CD14-positive monocyte (primary cell): ENCODE measurements at regions not wholly inside any gene's neighbourhood (a gene's known extent, or its start where the extent isn't known, plus 50 kb on each side); places are given as distances from the start of the nearest gene placed in this dataset.

Experiments used
- DNase-seq, 3 donors: peaks; one replicate each; pipeline ENCODE4 v3.0.0-alpha.2; 2011 to 2022
- H2AFZ ChIP-seq: 2 replicates; pipeline ENCODE4 v1.6.0; 2012; ENCODE audit warnings: mild to moderate bottlenecking, low read depth, low read length, inconsistent platforms; ENCODE audit not compliant: insufficient read depth, poor library complexity, severe bottlenecking
- H3K27ac ChIP-seq, 2 donors: 1 replicate in 1 of 2; 2 replicates in 1 of 2; pipeline ENCODE4 v1.5.1; 2012 to 2013; ENCODE audit warnings: low read length in 2 of 2, control low read depth in 1 of 2, inconsistent platforms in 1 of 2, low read depth in 1 of 2, mild to moderate bottlenecking in 1 of 2
- H3K27me3 ChIP-seq, 2 donors: one replicate each; pipeline versions ENCODE4 v1.6.0 to v1.6.1; 2011 to 2013; ENCODE audit warnings: low read length in 2 of 2; ENCODE audit not compliant: control insufficient read depth in 2 of 2, insufficient read depth in 2 of 2
- H3K36me3 ChIP-seq, 2 donors: replicated peaks in 1 of 2; 1 replicate in 1 of 2; 2 replicates in 1 of 2; pipeline versions ENCODE4 v1.5.1 to v1.6.1; 2012 to 2013; ENCODE audit warnings: low read length in 2 of 2, control low read depth in 1 of 2, inconsistent platforms in 1 of 2, mild to moderate bottlenecking in 1 of 2; ENCODE audit not compliant: insufficient read depth in 2 of 2, control insufficient read depth in 1 of 2
- H3K4me1 ChIP-seq, 2 donors: 1 replicate in 1 of 2; 2 replicates in 1 of 2; pipeline versions ENCODE4 v1.5.1 to v1.6.1; 2012 to 2013; ENCODE audit warnings: low read length in 2 of 2, control low read depth in 1 of 2, inconsistent platforms in 1 of 2, mild to moderate bottlenecking in 1 of 2, moderate library complexity in 1 of 2; ENCODE audit not compliant: insufficient read depth in 2 of 2, control insufficient read depth in 1 of 2
- H3K4me2 ChIP-seq: replicated peaks from 2 replicates; pipeline ENCODE3; 2012; ENCODE audit warnings: low read length, moderate library complexity, mild to moderate bottlenecking; ENCODE audit not compliant: poor library complexity, severe bottlenecking; ENCODE audit errors: extremely low read depth
- H3K4me3 ChIP-seq, 3 experiments: fragments of 200-600 bp in 1 of 3; sonication (generic) in 1 of 3; replicated peaks in 1 of 3; 1 replicate in 2 of 3; 2 replicates in 1 of 3; pipeline ENCODE4 v1.5.1; 2011 to 2013; ENCODE audit warnings: low read length in 3 of 3, mild to moderate bottlenecking in 3 of 3, control low read depth in 2 of 3, low read depth in 2 of 3, inconsistent platforms in 1 of 3, moderate library complexity in 1 of 3
- H3K79me2 ChIP-seq: 2 replicates; pipeline ENCODE4 v1.6.0; 2012; ENCODE audit warnings: mild to moderate bottlenecking, control low read depth, inconsistent platforms, low read length, moderate library complexity; ENCODE audit not compliant: insufficient read depth
- H3K9ac ChIP-seq: 2 replicates; pipeline ENCODE4 v1.6.0; 2017; ENCODE audit warnings: low read length, mild to moderate bottlenecking; ENCODE audit not compliant: insufficient read depth, poor library complexity, severe bottlenecking
- H3K9me3 ChIP-seq, 2 donors: replicated peaks in 1 of 2; 1 replicate in 1 of 2; 2 replicates in 1 of 2; pipeline versions ENCODE4 v1.5.1 to v1.6.1; 2012 to 2013; ENCODE audit warnings: low read length in 2 of 2, control low read depth in 1 of 2; ENCODE audit not compliant: control insufficient read depth in 1 of 2, insufficient read depth in 1 of 2
- H4K20me1 ChIP-seq: 2 replicates; pipeline ENCODE4 v1.6.0; 2012; ENCODE audit warnings: mild to moderate bottlenecking, low read length, control low read depth, moderate library complexity; ENCODE audit not compliant: insufficient read depth
- H3K27ac Mint-ChIP-seq, 7 donors: one replicate each; pipeline ENCODE4 v1.8.0; 2020; ENCODE audit warnings: mild to moderate bottlenecking in 7 of 7, mixed read lengths in 7 of 7, moderate library complexity in 6 of 7, inconsistent platforms in 2 of 7
- H3K27me3 Mint-ChIP-seq, 3 donors: one replicate each; pipeline ENCODE4 v1.8.0; 2021 to 2022; ENCODE audit warnings: low read depth in 3 of 3, mild to moderate bottlenecking in 3 of 3, mixed read lengths in 3 of 3, moderate library complexity in 3 of 3, inconsistent platforms in 1 of 3
- H3K36me3 Mint-ChIP-seq, 2 donors: one replicate each; pipeline ENCODE4 v1.8.0; 2020; ENCODE audit warnings: mixed read lengths in 2 of 2, inconsistent platforms in 1 of 2, mild to moderate bottlenecking in 1 of 2
- H3K4me1 Mint-ChIP-seq: one replicate; pipeline ENCODE4 v1.8.0; 2020; ENCODE audit warnings: mild to moderate bottlenecking, mixed read lengths
- H3K4me3 Mint-ChIP-seq, 2 donors: one replicate each; pipeline ENCODE4 v1.8.0; 2020; ENCODE audit warnings: mild to moderate bottlenecking in 2 of 2, mixed read lengths in 2 of 2, moderate library complexity in 1 of 2
- H3K9me3 Mint-ChIP-seq, 7 donors: one replicate each; pipeline ENCODE4 v1.8.0; 2020 to 2022; ENCODE audit warnings: mixed read lengths in 7 of 7, mild to moderate bottlenecking in 6 of 7, moderate library complexity in 6 of 7, inconsistent platforms in 2 of 7
- CTCF ChIP-seq: fragments of 200-600 bp; IDR thresholded peaks from one replicate; pipeline ENCODE4 v1.8.0; 2022; ENCODE audit warnings: antibody characterized with exemption, mild to moderate bottlenecking
- WGBS: methylation state at CpG from one replicate; pipeline ENCODE4 v1.1.5; 2013; ENCODE audit warnings: missing lambda C conversion rate; ENCODE audit not compliant: insufficient coverage; 5-methylcytosine and 5-hydroxymethylcytosine counted together
- intact Hi-C, 2 donors: fragments of 100-400 bp; cut with micrococcal nuclease; formaldehyde crosslinking; loops; one replicate each; pipeline versions ENCODE4 v1.15.0 to v1.15.1; 2023

GRCh38 chr10:59019603-59020002 lies 156.8 kb upstream of the PHYHIPL start:
- no peak overlapping the region for H3K27ac Mint-ChIP-seq
- H3K4me1 Mint-ChIP-seq = no peaks in the 10 kb centered on the region
- Histone ChIP-seq H3K27ac (no peak overlapping the region), H3K36me3 (no peaks in the 10 kb centered on the region), H3K4me3 (no peak overlapping the region), H3K9ac (no peak overlapping the region), H3K9me3 (peaks cover 0 to 3% of the 10 kb centered on the region in 2 donors), H3K79me2 (no peaks in the 10 kb centered on the region), H3K27me3 (no peaks in the 10 kb centered on the region), H2AFZ (no peak overlapping the region), H4K20me1 (no peaks in the 10 kb centered on the region), H3K4me2 (no peak overlapping the region), H3K4me1 (no peaks in the 10 kb centered on the region)
- peaks cover 0 to 2% (median 2%) of the 10 kb centered on the region in 3 donors for H3K27me3 Mint-ChIP-seq
- no peak for TF ChIP-seq CTCF
- DNase-seq = no peak
- WGBS = no CpG with 5 or more reads among the region's 3 CpGs
- intact Hi-C loops = no loop called here
- no peaks in the 10 kb centered on the region for H3K36me3 Mint-ChIP-seq
- peaks cover 0 to 6% (median 0%) of the 10 kb centered on the region in 7 donors for H3K9me3 Mint-ChIP-seq
- H3K4me3 Mint-ChIP-seq = no peak overlapping the region

- no peaks in the 10 kb centered on the region for H4K20me1 ChIP-seq
- H3K4me2 ChIP-seq = no peak overlapping the region
- H2AFZ ChIP-seq = no peak overlapping the region
- no peak overlapping the region for H3K27ac ChIP-seq
- no peaks in the 10 kb centered on the region for H3K4me1 ChIP-seq
- no peak overlapping the region for H3K4me3 ChIP-seq
- no peaks in the 10 kb centered on the region for H3K79me2 ChIP-seq
- TF ChIP-seq CTCF = no peak
- WGBS = 94% methylated on average over 2 of the region's 4 CpGs
- no peak overlapping the region for H3K9ac ChIP-seq
- Mint-ChIP-seq H3K36me3 (no peaks in the 10 kb centered on the region), H3K9me3 (peaks cover 0 to 7% (median 0%) of the 10 kb centered on the region in 7 donors), H3K27me3 (peaks cover 0 to 2% (median 2%) of the 10 kb centered on the region in 3 donors), H3K4me1 (no peaks in the 10 kb centered on the region), H3K27ac (no peak overlapping the region), H3K4me3 (no peak overlapping the region)
- intact Hi-C loops = no loop called here
- H3K27me3 ChIP-seq = no peaks in the 10 kb centered on the region
- H3K36me3 ChIP-seq = no peaks in the 10 kb centered on the region
- H3K9me3 ChIP-seq = peaks cover 0 to 4% of the 10 kb centered on the region in 2 donors
- no peak for DNase-seq
Observed at GRCh38 chr10:59020502-59020901, 155.9 kb upstream of the PHYHIPL start.
